GM21515 (cell line): ENCODE measurements at regions not wholly inside any gene's neighbourhood (a gene's known extent, or its start where the extent isn't known, plus 50 kb on each side); places are given as distances from the start of the nearest gene placed in this dataset.
"Not testable (repeated sequence)": the region's sequence is repeated elsewhere in the genome, so short reads cannot be mapped to it uniquely, and the experiment has no call there.

Source experiments
- ATAC-seq: cut with Tn5 transposase; IDR thresholded peaks from one replicate; pipeline ENCODE4 v1.9.1; 2021; ENCODE audit not compliant: unreplicated experiment

DNA sequence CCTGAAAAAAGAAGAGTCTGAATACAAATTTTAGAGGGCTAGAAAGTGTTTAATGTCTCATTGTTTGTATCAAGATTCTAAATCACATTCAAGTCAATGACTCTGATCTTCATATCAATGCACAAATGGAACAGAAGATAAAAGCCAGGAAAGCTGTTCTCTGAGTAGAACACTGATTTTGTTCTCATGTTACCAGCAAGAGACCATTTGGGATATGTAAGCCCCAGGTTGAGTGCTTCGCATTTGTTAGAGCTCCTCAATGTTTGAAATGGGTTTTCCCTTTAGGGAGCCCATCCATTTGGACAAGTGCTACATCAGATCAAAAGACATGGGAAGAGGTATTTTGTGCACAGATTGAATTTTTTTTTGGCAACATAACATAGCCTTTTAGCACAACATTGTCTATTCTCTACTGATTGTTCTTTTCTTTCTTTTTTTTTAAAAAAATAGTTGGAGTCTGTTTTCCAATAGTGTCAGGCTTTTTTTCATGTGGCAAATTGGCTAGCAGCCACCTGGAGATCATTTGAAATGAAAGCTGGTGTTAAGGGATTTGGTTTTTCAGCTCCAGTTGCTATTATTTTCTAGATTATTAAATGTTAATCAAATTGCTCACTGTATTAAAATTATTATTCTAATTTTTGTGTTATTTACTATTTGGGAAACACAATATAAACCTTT, 74.5 kb upstream of the ZPLD1 start:
- ATAC-seq = no peak

DNA sequence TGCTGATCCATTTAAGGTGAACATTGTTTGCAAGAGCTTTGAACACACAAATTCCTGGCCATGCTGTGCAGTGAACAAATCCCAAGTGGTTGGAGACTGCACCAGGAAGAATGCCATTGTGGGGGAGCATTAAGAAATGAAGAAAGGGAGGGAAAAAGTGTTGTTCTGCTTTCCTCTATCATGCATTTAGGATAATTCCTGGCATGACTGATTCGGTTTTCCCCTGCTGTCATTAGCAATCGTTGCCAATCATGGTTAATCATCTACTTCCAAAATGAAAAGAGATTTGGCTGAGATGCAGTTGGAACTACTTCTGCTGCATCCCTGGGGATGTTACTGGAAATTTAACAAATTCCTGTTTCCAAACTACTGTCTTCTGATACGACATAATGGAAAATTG, 73.7 kb upstream of the ZPLD1 start:
- ATAC-seq = no peak

DNA sequence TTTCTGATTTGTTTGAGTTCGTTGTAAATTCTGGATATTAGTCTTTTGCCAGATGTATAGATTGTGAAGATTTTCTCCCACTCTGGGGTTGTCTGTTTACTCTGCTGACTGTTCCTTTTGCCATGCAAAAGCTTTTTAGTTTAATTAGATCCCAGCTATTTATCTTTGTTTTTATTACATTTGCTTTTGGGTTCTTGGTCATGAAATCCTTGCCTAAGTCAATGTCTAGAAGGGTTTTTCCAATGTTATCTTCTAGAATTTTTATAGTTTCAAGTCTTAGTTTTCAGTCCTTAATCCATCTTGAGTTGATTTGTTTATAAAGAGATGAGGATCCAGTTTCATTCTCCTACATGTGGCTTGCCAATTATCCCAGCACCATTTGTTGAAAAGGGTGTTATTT, 68.7 kb upstream of the ZPLD1 start:
- ATAC-seq = not testable (repeated sequence)

DNA sequence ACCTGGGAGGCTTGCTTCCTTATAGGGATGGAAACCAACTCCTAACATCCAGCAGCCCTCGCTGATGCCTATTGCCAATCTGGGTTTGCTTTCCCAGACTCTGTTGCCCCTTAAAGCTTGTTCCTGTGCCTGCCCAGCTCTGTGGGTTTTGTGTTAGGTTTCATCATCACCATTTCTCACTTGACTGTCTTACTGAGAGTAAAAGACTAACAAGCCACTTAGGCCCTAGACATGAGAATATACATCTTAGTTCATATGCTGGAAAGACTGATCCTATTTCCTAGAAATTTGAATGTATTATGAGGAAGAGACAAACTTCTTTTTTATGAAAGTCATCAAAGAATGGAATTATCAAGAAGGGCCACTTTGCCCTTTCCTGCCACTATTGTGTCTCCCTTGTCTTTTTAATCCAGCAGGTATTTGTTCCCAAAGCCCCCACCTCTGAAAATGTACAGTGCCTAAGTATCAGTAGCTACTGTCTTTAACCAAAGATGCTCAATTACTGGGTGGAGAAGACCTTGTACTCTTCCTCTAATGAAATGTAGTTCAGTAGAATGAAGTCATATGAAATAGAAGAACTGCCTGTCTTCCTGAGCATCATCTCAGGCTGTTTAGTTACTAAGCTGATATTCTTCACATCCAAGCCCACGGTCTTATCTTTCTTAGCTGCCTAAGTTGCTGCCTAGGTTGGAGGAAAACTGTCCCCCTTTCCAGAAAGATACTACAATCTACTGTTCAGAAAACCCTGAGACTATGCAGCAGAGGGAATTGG, 59.8 kb upstream of the ZPLD1 start:
- no peak for ATAC-seq

DNA sequence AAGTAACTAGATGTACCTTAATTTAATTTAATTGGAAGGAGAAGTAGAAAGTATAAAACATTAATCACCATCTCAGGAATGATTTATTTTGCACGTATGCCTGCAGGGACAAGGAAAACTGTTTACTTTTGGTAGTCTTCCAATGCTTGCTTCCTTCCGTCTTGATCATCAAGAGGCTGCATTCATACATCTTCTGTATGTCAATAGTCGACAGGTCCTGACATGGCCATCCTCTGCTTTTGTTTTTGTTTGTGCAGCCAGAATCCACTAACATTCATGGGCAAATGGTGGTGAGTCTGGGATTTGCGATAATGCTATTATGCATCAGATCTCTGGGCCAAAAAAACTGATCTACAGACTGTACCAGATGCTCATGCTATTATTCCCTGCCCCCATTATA, 56.6 kb upstream of the ZPLD1 start:
- no peak for ATAC-seq

DNA sequence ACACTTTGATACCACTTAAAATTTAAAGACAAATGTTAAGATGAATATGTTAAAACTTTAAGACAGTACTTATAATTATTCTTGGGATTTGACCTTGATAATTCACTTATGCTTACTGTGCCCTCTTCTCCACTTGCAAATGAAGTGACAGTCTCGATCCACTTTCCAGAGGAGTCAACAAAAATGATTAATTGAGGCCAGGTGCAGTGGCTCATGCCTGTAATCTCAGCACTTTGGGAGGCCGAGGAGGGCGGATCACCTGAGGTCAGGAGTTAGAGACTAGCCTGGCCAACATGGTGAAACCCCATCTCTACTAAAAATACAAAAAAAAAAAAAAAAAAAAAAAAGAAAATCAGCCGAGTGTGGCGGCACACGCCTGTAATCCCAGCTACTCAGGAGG, 52.6 kb upstream of the ZPLD1 start:
- not testable (repeated sequence) for ATAC-seq
